Stimulated activated effector memory CD8-positive, alpha-beta T cell treated with anti-CD3 and anti-CD28 coated beads, Interleukin-12 subunit alpha, Interleukin-12 subunit beta, amount 100 ng/mL, for 72 hours (primary cell): ENCODE measurements at regions not wholly inside any gene's neighbourhood (a gene's known extent, or its start where the extent isn't known, plus 50 kb on each side); places are given as distances from the start of the nearest gene placed in this dataset.

Experiments used
- ATAC-seq: fragments of 150-1000 bp; cut with Tn5 transposase; 2 replicates; pipeline ENCODE4 v1.10.0; 2021
- DNase-seq, 2 donors: peaks; one replicate each; pipeline ENCODE4 v3.0.0; 2021 to 2022; ENCODE audit warnings: low spot score in 2 of 2
- H3K27ac Mint-ChIP-seq: one replicate; pipeline ENCODE4 v1.8.0; 2022; ENCODE audit warnings: mild to moderate bottlenecking, mixed read lengths
- H3K36me3 Mint-ChIP-seq: one replicate; pipeline ENCODE4 v1.8.0; 2022; ENCODE audit warnings: mild to moderate bottlenecking, mixed read lengths
- H3K4me1 Mint-ChIP-seq: one replicate; pipeline ENCODE4 v1.8.0; 2022; ENCODE audit warnings: mixed read lengths
- H3K4me3 Mint-ChIP-seq: one replicate; pipeline ENCODE4 v1.8.0; 2022; ENCODE audit warnings: mild to moderate bottlenecking, mixed read lengths
- H3K9me3 Mint-ChIP-seq: one replicate; pipeline ENCODE4 v1.8.0; 2022; ENCODE audit warnings: mixed read lengths

GRCh38 chr1:17916702-17917101 lies 161.6 kb downstream of the ACTL8 start:
- Mint-ChIP-seq H3K4me3 (no peak overlapping the region), H3K27ac (no peak overlapping the region), H3K9me3 (no peaks in the 10 kb centered on the region), H3K36me3 (no peaks in the 10 kb centered on the region), H3K4me1 (no peaks in the 10 kb centered on the region)
- no peak for DNase-seq
- no peak for ATAC-seq

GRCh38 chr1:17919525-17920439 lies 164.6 kb downstream of the ACTL8 start:
- Mint-ChIP-seq H3K9me3 (peaks cover 3% of the 10 kb centered on the region), H3K27ac (no peak overlapping the region), H3K36me3 (no peaks in the 10 kb centered on the region), H3K4me1 (no peaks in the 10 kb centered on the region), H3K4me3 (no peak overlapping the region)
- ATAC-seq = no peak
- DNase-seq = no peak

- DNase-seq = no peak
- H3K9me3 Mint-ChIP-seq = peaks cover 3% of the 10 kb centered on the region
- ATAC-seq = no peak
- no peaks in the 10 kb centered on the region for H3K36me3 Mint-ChIP-seq
- no peak overlapping the region for H3K27ac Mint-ChIP-seq
- no peak overlapping the region for H3K4me3 Mint-ChIP-seq
- H3K4me1 Mint-ChIP-seq = no peaks in the 10 kb centered on the region
These were observed 165.9 kb downstream of the ACTL8 start for GRCh38 chr1:17920881-17921640.

- ATAC-seq (no peak), DNase-seq (no peak)
- H3K9me3 Mint-ChIP-seq = peaks cover 3% of the 10 kb centered on the region
- no peak overlapping the region for H3K27ac Mint-ChIP-seq
- no peaks in the 10 kb centered on the region for H3K36me3 Mint-ChIP-seq
- H3K4me1 Mint-ChIP-seq = no peaks in the 10 kb centered on the region
- H3K4me3 Mint-ChIP-seq = no peak overlapping the region
These were observed 167.7 kb downstream of the ACTL8 start for GRCh38 chr1:17922833-17923232.

GRCh38 chr1:17923666-17924065 lies 168.5 kb downstream of the ACTL8 start:
- DNase-seq (no peak), ATAC-seq (no peak)
- Mint-ChIP-seq H3K27ac (no peak overlapping the region), H3K4me3 (no peak overlapping the region), H3K9me3 (peaks cover 3% of the 10 kb centered on the region), H3K4me1 (no peaks in the 10 kb centered on the region), H3K36me3 (no peaks in the 10 kb centered on the region)

GRCh38 chr1:17924578-17924977 lies 169.4 kb downstream of the ACTL8 start:
- ATAC-seq = no peak
- Mint-ChIP-seq H3K27ac (no peak overlapping the region), H3K4me1 (no peaks in the 10 kb centered on the region), H3K9me3 (peaks cover 3% of the 10 kb centered on the region), H3K36me3 (no peaks in the 10 kb centered on the region), H3K4me3 (no peak overlapping the region)
- DNase-seq = no peak

- no peak overlapping the region for H3K4me3 Mint-ChIP-seq
- ATAC-seq = no peak
- DNase-seq = no peak
- peaks cover 3% of the 10 kb centered on the region for H3K9me3 Mint-ChIP-seq
- H3K36me3 Mint-ChIP-seq = no peaks in the 10 kb centered on the region
- H3K27ac Mint-ChIP-seq = no peak overlapping the region
- H3K4me1 Mint-ChIP-seq = no peaks in the 10 kb centered on the region
These were observed 170.4 kb downstream of the ACTL8 start for GRCh38 chr1:17925290-17926237.

GRCh38 chr1:17926906-17927305 lies 171.8 kb downstream of the ACTL8 start:
- H3K4me3 Mint-ChIP-seq = no peak overlapping the region
- no peaks in the 10 kb centered on the region for H3K4me1 Mint-ChIP-seq
- no peak overlapping the region for H3K27ac Mint-ChIP-seq

GRCh38 chr1:17927952-17928351 lies 172.8 kb downstream of the ACTL8 start:
- H3K36me3 Mint-ChIP-seq = no peaks in the 10 kb centered on the region

More at GRCh38 chr1:17926906-17927305, 171.8 kb downstream of the ACTL8 start:
- ATAC-seq (no peak), DNase-seq (no peak)
- peaks cover 5% of the 10 kb centered on the region for H3K9me3 Mint-ChIP-seq
- no peaks in the 10 kb centered on the region for H3K36me3 Mint-ChIP-seq

GRCh38 chr1:17929224-17929623 lies 174.1 kb downstream of the ACTL8 start:
- no peaks in the 10 kb centered on the region for H3K4me1 Mint-ChIP-seq
- H3K9me3 Mint-ChIP-seq = peaks cover 2% of the 10 kb centered on the region
- no peak overlapping the region for H3K27ac Mint-ChIP-seq
- no peak for ATAC-seq
- no peak for DNase-seq
- H3K4me3 Mint-ChIP-seq = no peak overlapping the region
- no peaks in the 10 kb centered on the region for H3K36me3 Mint-ChIP-seq

More at GRCh38 chr1:17927952-17928351, 172.8 kb downstream of the ACTL8 start:
- ATAC-seq = no peak
- Mint-ChIP-seq H3K4me3 (no peak overlapping the region), H3K27ac (no peak overlapping the region), H3K4me1 (no peaks in the 10 kb centered on the region), H3K9me3 (peaks cover 2% of the 10 kb centered on the region)
- DNase-seq = no peak

- Mint-ChIP-seq H3K4me3 (no peak overlapping the region), H3K36me3 (no peaks in the 10 kb centered on the region), H3K9me3 (peaks cover 2% of the 10 kb centered on the region), H3K27ac (no peak overlapping the region), H3K4me1 (no peaks in the 10 kb centered on the region)
- DNase-seq (no peak), ATAC-seq (no peak)
These were observed 175.5 kb downstream of the ACTL8 start for GRCh38 chr1:17930635-17931034.

GRCh38 chr1:17932164-17932563 lies 175.4 kb upstream of the IGSF21 start:
- no peak overlapping the region for H3K27ac Mint-ChIP-seq
- H3K9me3 Mint-ChIP-seq = peaks cover 5% of the 10 kb centered on the region
- no peaks in the 10 kb centered on the region for H3K4me1 Mint-ChIP-seq
- DNase-seq (no peak), ATAC-seq (no peak)
- no peak overlapping the region for H3K4me3 Mint-ChIP-seq
- H3K36me3 Mint-ChIP-seq = no peaks in the 10 kb centered on the region

GRCh38 chr1:17933501-17933900 lies 174.1 kb upstream of the IGSF21 start:
- H3K9me3 Mint-ChIP-seq = peaks cover 5% of the 10 kb centered on the region
- H3K27ac Mint-ChIP-seq = no peak overlapping the region

GRCh38 chr1:17933971-17934370 lies 173.6 kb upstream of the IGSF21 start:
- DNase-seq = no peak
- H3K4me3 Mint-ChIP-seq = no peak overlapping the region
- H3K36me3 Mint-ChIP-seq = no peaks in the 10 kb centered on the region
- H3K4me1 Mint-ChIP-seq = no peaks in the 10 kb centered on the region
- H3K9me3 Mint-ChIP-seq = peaks cover 5% of the 10 kb centered on the region
- ATAC-seq = no peak
- no peak overlapping the region for H3K27ac Mint-ChIP-seq

More at GRCh38 chr1:17933501-17933900, 174.1 kb upstream of the IGSF21 start:
- no peaks in the 10 kb centered on the region for H3K36me3 Mint-ChIP-seq
- H3K4me1 Mint-ChIP-seq = no peaks in the 10 kb centered on the region
- H3K4me3 Mint-ChIP-seq = no peak overlapping the region
- no peak for ATAC-seq
- DNase-seq = no peak

GRCh38 chr1:17935230-17935629 lies 172.4 kb upstream of the IGSF21 start:
- no peak overlapping the region for H3K4me3 Mint-ChIP-seq

More at GRCh38 chr1:17935230-17935629, 172.4 kb upstream of the IGSF21 start:
- ATAC-seq (no peak), DNase-seq (no peak)
- Mint-ChIP-seq H3K9me3 (peaks cover 5% of the 10 kb centered on the region), H3K27ac (no peak overlapping the region), H3K36me3 (no peaks in the 10 kb centered on the region), H3K4me1 (no peaks in the 10 kb centered on the region)
